SK-N-SH (cell line): ENCODE measurements at regions not wholly inside any gene's neighbourhood (a gene's known extent, or its start where the extent isn't known, plus 50 kb on each side); places are given as distances from the start of the nearest gene placed in this dataset.

Experiments used
- CTCF ChIP-seq: fragments of 200-600 bp; sonication (generic); IDR thresholded peaks from 2 replicates; pipeline ENCODE4 v1.6.1; 2017; ENCODE audit warnings: antibody characterized with exemption, mild to moderate bottlenecking, moderate library complexity
- EZH2phosphoT487 ChIP-seq: fragments of 200-600 bp; sonication (generic); IDR thresholded peaks from 2 replicates; pipeline ENCODE4 v1.6.1; 2017; ENCODE audit warnings: low read depth, mixed run types, mild to moderate bottlenecking, antibody characterized with exemption, moderate library complexity, borderline replicate concordance
- GABPA ChIP-seq: IDR thresholded peaks from 2 replicates; pipeline ENCODE4 v1.4.0; 2012; ENCODE audit warnings: low read depth, mild to moderate bottlenecking
- MXI1 ChIP-seq: IDR thresholded peaks from 2 replicates; pipeline ENCODE4 v1.6.1; 2012; ENCODE audit warnings: mild to moderate bottlenecking, low read depth, low read length, improper control_type of control experiment
- POLR2AphosphoS5 ChIP-seq: IDR thresholded peaks from 2 replicates; pipeline ENCODE4 v1.6.1; 2012; ENCODE audit warnings: low read depth, low read length
- RAD21 ChIP-seq: IDR thresholded peaks from 2 replicates; pipeline ENCODE4 v1.6.1; 2012; ENCODE audit warnings: mild to moderate bottlenecking, low read length
- RCOR1 ChIP-seq: fragments of 150-350 bp; IDR thresholded peaks from 2 replicates; pipeline ENCODE4 v1.6.1; 2017; ENCODE audit warnings: antibody characterized with exemption, low read length
- REST ChIP-seq: IDR thresholded peaks from 2 replicates; pipeline ENCODE4 v1.6.1; 2012; ENCODE audit warnings: mild to moderate bottlenecking, low read depth, low read length, moderate library complexity
- TAF1 ChIP-seq: IDR thresholded peaks from 2 replicates; pipeline ENCODE4 v1.6.1; 2012; ENCODE audit warnings: low read depth, mild to moderate bottlenecking, low read length, moderate library complexity, borderline replicate concordance
- USF1 ChIP-seq: IDR thresholded peaks from 2 replicates; pipeline ENCODE4 v1.4.0; 2012; ENCODE audit warnings: low read depth, borderline replicate concordance
- USF2 ChIP-seq: fragments of 150-350 bp; IDR thresholded peaks from 2 replicates; pipeline ENCODE4 v1.6.1; 2017; ENCODE audit warnings: antibody characterized with exemption, low read length, low read depth, borderline replicate concordance

- TF ChIP-seq USF2 (no peak), GABPA (no peak), EZH2phosphoT487 (no peak), MXI1 (no peak), REST (no peak), POLR2AphosphoS5 (no peak), RCOR1 (no peak), CTCF (no peak), TAF1 (no peak), RAD21 (no peak), USF1 (no peak)
These were observed 94.6 kb upstream of the RCN1 start for GRCh38 chr11:31996159-31996881.
